DOHH2 (cell line): ENCODE measurements at regions not wholly inside any gene's neighbourhood (a gene's known extent, or its start where the extent isn't known, plus 50 kb on each side); places are given as distances from the start of the nearest gene placed in this dataset.

Experiments
- EZH2phosphoT487 ChIP-seq: fragments of 200-600 bp; sonication (generic); IDR thresholded peaks from 2 replicates; pipeline ENCODE4 v1.6.1; 2017; ENCODE audit warnings: borderline replicate concordance, mild to moderate bottlenecking, antibody characterized with exemption, low read length, moderate library complexity, mixed read lengths
- TF ChIP-seq, protein P1 (sequence below): fragments of 200-600 bp; sonication (generic); IDR thresholded peaks from one replicate; pipeline ENCODE4 v1.5.1; 2014; ENCODE audit warnings: antibody characterized with exemption, mild to moderate bottlenecking, low read depth, low read length; ENCODE audit not compliant: poor library complexity, severe bottlenecking

DNA sequence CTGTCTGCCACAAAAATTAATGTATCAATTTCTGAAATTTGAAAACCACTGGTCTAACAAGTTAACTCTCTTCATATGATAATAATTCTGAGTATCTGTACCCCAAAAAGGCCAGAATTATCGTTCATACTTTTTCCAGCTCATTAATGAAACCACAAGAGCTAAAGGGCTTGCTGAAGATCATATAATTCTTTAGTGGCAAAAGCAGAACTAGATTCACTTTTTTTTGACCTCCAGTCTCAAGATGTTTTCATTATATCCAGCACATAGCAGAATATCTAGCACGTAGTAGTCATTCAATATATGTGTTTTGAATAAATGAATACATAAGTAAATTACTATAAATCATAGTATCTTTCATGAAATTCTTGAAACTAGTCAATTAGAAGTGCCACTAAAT is 246.7 kb upstream of the KCNH8 start:
- TF ChIP-seq, protein P1, sequence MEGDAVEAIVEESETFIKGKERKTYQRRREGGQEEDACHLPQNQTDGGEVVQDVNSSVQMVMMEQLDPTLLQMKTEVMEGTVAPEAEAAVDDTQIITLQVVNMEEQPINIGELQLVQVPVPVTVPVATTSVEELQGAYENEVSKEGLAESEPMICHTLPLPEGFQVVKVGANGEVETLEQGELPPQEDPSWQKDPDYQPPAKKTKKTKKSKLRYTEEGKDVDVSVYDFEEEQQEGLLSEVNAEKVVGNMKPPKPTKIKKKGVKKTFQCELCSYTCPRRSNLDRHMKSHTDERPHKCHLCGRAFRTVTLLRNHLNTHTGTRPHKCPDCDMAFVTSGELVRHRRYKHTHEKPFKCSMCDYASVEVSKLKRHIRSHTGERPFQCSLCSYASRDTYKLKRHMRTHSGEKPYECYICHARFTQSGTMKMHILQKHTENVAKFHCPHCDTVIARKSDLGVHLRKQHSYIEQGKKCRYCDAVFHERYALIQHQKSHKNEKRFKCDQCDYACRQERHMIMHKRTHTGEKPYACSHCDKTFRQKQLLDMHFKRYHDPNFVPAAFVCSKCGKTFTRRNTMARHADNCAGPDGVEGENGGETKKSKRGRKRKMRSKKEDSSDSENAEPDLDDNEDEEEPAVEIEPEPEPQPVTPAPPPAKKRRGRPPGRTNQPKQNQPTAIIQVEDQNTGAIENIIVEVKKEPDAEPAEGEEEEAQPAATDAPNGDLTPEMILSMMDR, result no peak
- TF ChIP-seq EZH2phosphoT487, result no peak
